Panc1 (cell line): ENCODE measurements at regions not wholly inside any gene's neighbourhood (a gene's known extent, or its start where the extent isn't known, plus 50 kb on each side); places are given as distances from the start of the nearest gene placed in this dataset.

ENCODE experiments used
- ATAC-seq: fragments of 200-7000 bp; cut with Tn5 transposase; 2 replicates; pipeline ENCODE4 v1.9.1; 2020; ENCODE audit warnings: mild to moderate bottlenecking, moderate library complexity
- BruUV-seq: library from RNA; stranded (reverse); fragments of 400-500 nt; replicated peaks from 2 replicates; lab custom pipeline; 2021; lab: Mats Ljungman, UMichigan
- CTCF ChIA-PET: fragments of 300-600 bp; sonication (Branson Sonifier 250); formaldehyde crosslinking; loops from one replicate; lab custom pipeline; 2022; ENCODE audit warnings: antibody characterized with exemption; lab: Charles Lee
- POLR2A ChIA-PET: fragments of 300-600 bp; sonication (Branson Sonifier 250); formaldehyde crosslinking; loops from one replicate; lab custom pipeline; 2022; ENCODE audit warnings: antibody characterized with exemption; lab: Charles Lee
- DNase-seq: peaks from one replicate; pipeline ENCODE4 v3.0.0-alpha.2; 2010; ENCODE audit warnings: low read depth, low spot score
- H3K27ac ChIP-seq: 2 replicates; pipeline ENCODE4 v1.5.1; 2011; ENCODE audit warnings: mild to moderate bottlenecking, low read length, inconsistent platforms
- H3K27me3 ChIP-seq: fragments of 200-500 bp; sonication (Bioruptor generic); 2 replicates; pipeline ENCODE4 v1.6.0; 2014; ENCODE audit warnings: low read length, inconsistent platforms; ENCODE audit not compliant: control insufficient read depth, insufficient read depth
- H3K36me3 ChIP-seq: fragments of 200-500 bp; sonication (Bioruptor generic); 2 replicates; pipeline ENCODE4 v1.5.1; 2014; ENCODE audit warnings: inconsistent platforms, mild to moderate bottlenecking, low read length, moderate library complexity; ENCODE audit not compliant: control insufficient read depth, insufficient read depth
- H3K4me1 ChIP-seq: 2 replicates; pipeline ENCODE4 v1.5.1; 2011; ENCODE audit warnings: inconsistent platforms, mild to moderate bottlenecking, low read length, moderate library complexity; ENCODE audit not compliant: control insufficient read depth, insufficient read depth
- H3K4me3 ChIP-seq, 2 experiments: 2 replicates each; pipeline ENCODE4 v1.5.1; 2011 to 2012; ENCODE audit warnings: low read depth in 2 of 2, low read length in 2 of 2, mild to moderate bottlenecking in 2 of 2, inconsistent platforms in 1 of 2, moderate library complexity in 1 of 2
- H3K9me3 ChIP-seq: fragments of 200-500 bp; sonication (Bioruptor generic); 2 replicates; pipeline ENCODE4 v1.5.1; 2014; ENCODE audit warnings: low read depth, mild to moderate bottlenecking, inconsistent platforms, low read length, moderate library complexity; ENCODE audit not compliant: control insufficient read depth, insufficient read depth
- POLR2AphosphoS5 ChIP-seq: IDR thresholded peaks from 2 replicates; pipeline ENCODE4 v1.6.1; 2012; ENCODE audit warnings: mild to moderate bottlenecking, low read depth, low read length, moderate library complexity
- SIN3A ChIP-seq: IDR thresholded peaks from 2 replicates; pipeline ENCODE4 v1.6.1; 2012; ENCODE audit warnings: low read depth, mild to moderate bottlenecking, low read length, moderate library complexity, borderline replicate concordance; ENCODE audit not compliant: insufficient read depth
- TCF7L2 ChIP-seq: IDR thresholded peaks from 2 replicates; pipeline ENCODE4 v1.6.1; 2011; ENCODE audit warnings: mild to moderate bottlenecking, low read depth, low read length, inconsistent platforms
- in situ Hi-C: cut with HindIII; loops from 2 replicates; pipeline ENCODE4 v1.10.0; 2016; ENCODE audit warnings: low sequenced_read_pairs, low pct_unique_long_range_greater_than_20kb
- intact Hi-C: fragments of 100-400 bp; cut with micrococcal nuclease; formaldehyde crosslinking; loops from one replicate; pipeline ENCODE4 v1.10.0; 2022; ENCODE audit not compliant: unreplicated experiment
- TF ChIP-seq, protein P1 (sequence below): fragments of 450-650 bp; IDR thresholded peaks from 2 replicates; pipeline ENCODE4 v1.5.1; 2017; ENCODE audit warnings: mild to moderate bottlenecking
- TF ChIP-seq, protein P2 (sequence below), 2 experiments: IDR thresholded peaks; 2 replicates each; pipeline ENCODE4 v1.6.1; 2011 to 2012; ENCODE audit warnings: low read depth in 2 of 2, control low read depth in 1 of 2, low read length in 1 of 2, mild to moderate bottlenecking in 1 of 2, moderate library complexity in 1 of 2; ENCODE audit not compliant: insufficient read depth in 1 of 2

DNA sequence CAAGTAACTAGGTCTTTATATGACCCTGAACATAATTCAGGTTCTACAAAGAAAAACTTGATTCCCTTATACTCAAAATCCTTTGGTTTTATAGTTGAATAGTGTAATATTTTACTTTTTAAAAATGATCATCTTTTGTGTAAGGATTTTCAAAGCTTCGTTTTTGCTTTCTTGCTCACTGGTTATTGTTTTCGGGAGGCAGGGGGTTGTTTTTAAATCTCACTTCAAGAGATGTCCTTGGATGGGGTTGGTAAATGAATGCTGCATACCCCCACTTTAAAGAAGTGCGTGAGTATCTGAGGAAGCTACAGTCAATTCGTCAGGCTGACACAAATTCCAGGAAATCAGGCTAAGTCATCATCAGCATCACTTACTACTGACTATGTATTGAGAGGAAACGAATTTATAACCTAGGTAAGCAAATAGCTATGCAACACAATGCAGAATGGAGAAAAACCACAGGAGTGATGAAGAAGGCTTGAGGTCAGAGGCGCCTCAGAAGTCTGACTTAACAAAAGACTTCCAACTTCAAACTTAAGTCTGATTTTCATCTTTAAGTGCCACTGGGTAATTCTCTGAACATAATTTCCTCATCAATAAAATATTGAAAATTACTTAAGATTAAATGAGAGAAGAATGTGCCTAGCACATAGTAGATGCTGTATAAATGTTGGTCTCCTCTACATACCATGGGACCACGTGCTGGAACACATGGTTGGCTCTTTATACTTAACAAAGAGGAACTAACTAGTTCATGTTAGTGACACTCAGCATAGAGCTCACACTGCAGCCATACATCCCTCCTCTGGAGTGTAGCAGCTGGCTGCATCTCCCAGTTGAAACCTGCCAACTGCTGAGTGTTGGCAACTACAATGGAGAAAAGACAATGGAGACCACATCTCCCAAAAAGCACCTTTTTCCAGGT is 106.0 kb upstream of the KIF2A start:
- intact Hi-C loops = no loop called here
- BruUV-seq = no TSS peak
- POLR2A ChIA-PET = no interaction called here
- Histone ChIP-seq H3K4me1 (no peaks in the 10 kb centered on the region), H3K4me3 (no peak overlapping the region), H3K27me3 (peaks cover 19% of the 10 kb centered on the region), H3K36me3 (no peaks in the 10 kb centered on the region), H3K27ac (no peak overlapping the region), H3K9me3 (no peaks in the 10 kb centered on the region)
- TF ChIP-seq SIN3A (no peak), TCF7L2 (no peak), POLR2AphosphoS5 (no peak)
- TF ChIP-seq, protein P1, sequence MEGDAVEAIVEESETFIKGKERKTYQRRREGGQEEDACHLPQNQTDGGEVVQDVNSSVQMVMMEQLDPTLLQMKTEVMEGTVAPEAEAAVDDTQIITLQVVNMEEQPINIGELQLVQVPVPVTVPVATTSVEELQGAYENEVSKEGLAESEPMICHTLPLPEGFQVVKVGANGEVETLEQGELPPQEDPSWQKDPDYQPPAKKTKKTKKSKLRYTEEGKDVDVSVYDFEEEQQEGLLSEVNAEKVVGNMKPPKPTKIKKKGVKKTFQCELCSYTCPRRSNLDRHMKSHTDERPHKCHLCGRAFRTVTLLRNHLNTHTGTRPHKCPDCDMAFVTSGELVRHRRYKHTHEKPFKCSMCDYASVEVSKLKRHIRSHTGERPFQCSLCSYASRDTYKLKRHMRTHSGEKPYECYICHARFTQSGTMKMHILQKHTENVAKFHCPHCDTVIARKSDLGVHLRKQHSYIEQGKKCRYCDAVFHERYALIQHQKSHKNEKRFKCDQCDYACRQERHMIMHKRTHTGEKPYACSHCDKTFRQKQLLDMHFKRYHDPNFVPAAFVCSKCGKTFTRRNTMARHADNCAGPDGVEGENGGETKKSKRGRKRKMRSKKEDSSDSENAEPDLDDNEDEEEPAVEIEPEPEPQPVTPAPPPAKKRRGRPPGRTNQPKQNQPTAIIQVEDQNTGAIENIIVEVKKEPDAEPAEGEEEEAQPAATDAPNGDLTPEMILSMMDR = no peak
- TF ChIP-seq, protein P2, sequence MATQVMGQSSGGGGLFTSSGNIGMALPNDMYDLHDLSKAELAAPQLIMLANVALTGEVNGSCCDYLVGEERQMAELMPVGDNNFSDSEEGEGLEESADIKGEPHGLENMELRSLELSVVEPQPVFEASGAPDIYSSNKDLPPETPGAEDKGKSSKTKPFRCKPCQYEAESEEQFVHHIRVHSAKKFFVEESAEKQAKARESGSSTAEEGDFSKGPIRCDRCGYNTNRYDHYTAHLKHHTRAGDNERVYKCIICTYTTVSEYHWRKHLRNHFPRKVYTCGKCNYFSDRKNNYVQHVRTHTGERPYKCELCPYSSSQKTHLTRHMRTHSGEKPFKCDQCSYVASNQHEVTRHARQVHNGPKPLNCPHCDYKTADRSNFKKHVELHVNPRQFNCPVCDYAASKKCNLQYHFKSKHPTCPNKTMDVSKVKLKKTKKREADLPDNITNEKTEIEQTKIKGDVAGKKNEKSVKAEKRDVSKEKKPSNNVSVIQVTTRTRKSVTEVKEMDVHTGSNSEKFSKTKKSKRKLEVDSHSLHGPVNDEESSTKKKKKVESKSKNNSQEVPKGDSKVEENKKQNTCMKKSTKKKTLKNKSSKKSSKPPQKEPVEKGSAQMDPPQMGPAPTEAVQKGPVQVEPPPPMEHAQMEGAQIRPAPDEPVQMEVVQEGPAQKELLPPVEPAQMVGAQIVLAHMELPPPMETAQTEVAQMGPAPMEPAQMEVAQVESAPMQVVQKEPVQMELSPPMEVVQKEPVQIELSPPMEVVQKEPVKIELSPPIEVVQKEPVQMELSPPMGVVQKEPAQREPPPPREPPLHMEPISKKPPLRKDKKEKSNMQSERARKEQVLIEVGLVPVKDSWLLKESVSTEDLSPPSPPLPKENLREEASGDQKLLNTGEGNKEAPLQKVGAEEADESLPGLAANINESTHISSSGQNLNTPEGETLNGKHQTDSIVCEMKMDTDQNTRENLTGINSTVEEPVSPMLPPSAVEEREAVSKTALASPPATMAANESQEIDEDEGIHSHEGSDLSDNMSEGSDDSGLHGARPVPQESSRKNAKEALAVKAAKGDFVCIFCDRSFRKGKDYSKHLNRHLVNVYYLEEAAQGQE (IDR thresholded peaks at IDR 0.05; ENCODE audit: insufficient read depth in 1 of 2, low read depth in 2 of 2, low read length in 1 of 2) = no peak
- DNase-seq = no peak
- in situ Hi-C loops = no loop called here
- CTCF ChIA-PET = no interaction called here
- ATAC-seq = no peak

DNA sequence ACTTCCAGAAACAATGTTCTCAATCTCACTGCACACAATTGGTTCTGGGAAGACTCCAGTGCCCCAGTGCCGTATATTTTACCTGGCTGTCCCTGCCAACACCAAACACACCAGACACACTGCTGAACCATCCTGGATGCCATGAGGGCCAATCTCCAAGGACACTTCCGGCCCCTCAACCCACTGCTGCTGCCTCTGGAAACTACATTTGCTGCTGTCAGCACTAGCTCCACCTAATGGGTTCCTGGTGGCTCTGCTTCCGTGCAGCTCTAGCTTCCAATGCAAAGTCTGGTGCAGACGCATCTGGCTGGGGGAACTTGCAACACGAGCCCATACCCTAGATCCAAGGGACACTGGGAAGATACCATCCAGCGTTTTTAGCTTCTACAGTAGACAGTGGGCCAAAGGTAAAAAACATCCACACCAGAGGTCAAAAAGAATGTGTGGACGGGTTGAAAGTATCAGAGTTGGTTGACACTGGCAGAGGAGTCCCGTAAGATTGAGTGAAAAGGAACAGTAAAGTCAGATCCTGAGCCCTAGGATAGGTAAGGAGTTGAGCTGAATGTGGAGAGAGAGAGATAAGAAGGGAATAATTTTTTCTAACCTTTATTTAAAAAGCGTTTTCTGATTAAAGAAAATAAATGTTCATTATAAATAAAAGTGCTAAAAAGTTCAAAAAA is 99.7 kb upstream of the KIF2A start:
- in situ Hi-C loops = no loop called here
- BruUV-seq = no TSS peak
- CTCF ChIA-PET = no interaction called here

More for the DNA sequence above, 99.7 kb upstream of the KIF2A start:
- POLR2A ChIA-PET = interaction anchor here (0.7 kb wide), 1 partner anchor 32 kb away, joined by 4 read pairs; no protein-coding TSS in a partner anchor
- ATAC-seq (peak; percentile 66; the same call in 1 of the 2 replicates), DNase-seq (no peak)
- Histone ChIP-seq H3K27me3 (peaks cover 3% of the 10 kb centered on the region; the same call in 1 of the 2 replicates), H3K4me3 (no peak overlapping the region), H3K9me3 (no peaks in the 10 kb centered on the region), H3K36me3 (no peaks in the 10 kb centered on the region), H3K4me1 (no peaks in the 10 kb centered on the region), H3K27ac (no peak overlapping the region)
- TF ChIP-seq, protein P1 = peak; percentile 34
- TF ChIP-seq TCF7L2 = no peak
- intact Hi-C loops = no loop called here
